B cell (primary cell): ENCODE measurements at regions not wholly inside any gene's neighbourhood (a gene's known extent, or its start where the extent isn't known, plus 50 kb on each side); places are given as distances from the start of the nearest gene placed in this dataset.

Source experiments
- ATAC-seq: fragments of 200-7000 bp; cut with Tn5 transposase; one replicate; pipeline ENCODE4 v1.10.0; 2021; ENCODE audit warnings: low read depth, mild to moderate bottlenecking, moderate number of reproducible peaks, moderate library complexity
- CTCF ChIA-PET: fragments of 350-600 bp; sonication (Branson Sonifier 250); formaldehyde crosslinking; loops from one replicate; lab custom pipeline; 2021; ENCODE audit warnings: antibody characterized with exemption, inconsistent platforms; lab: Charles Lee
- POLR2A ChIA-PET: fragments of 350-600 bp; sonication (Branson Sonifier 250); formaldehyde crosslinking; loops from one replicate; lab custom pipeline; 2021; ENCODE audit warnings: antibody characterized with exemption; lab: Charles Lee
- DNase-seq: peaks from one replicate; pipeline ENCODE4 v3.0.0; 2013
- H2AFZ ChIP-seq: 2 replicates; pipeline ENCODE4 v1.6.1; 2012; ENCODE audit warnings: mild to moderate bottlenecking, low read depth, low read length; ENCODE audit not compliant: insufficient read depth, poor library complexity, severe bottlenecking
- H3K27ac ChIP-seq, 2 donors: 1 replicate in 1 of 2; 2 replicates in 1 of 2; pipeline ENCODE4 v1.5.1; 2012 to 2013; ENCODE audit warnings: low read length in 2 of 2, mild to moderate bottlenecking in 2 of 2, moderate library complexity in 1 of 2
- H3K27me3 ChIP-seq, 4 experiments: fragments of 200-600 bp in 1 of 4; sonication (generic) in 1 of 4; replicated peaks in 1 of 4; 1 replicate in 2 of 4; 2 replicates in 2 of 4; pipeline versions ENCODE4 v1.6.1 to v1.7.0; 2013 to 2016; ENCODE audit warnings: low read length in 3 of 4, mild to moderate bottlenecking in 2 of 4, mixed read lengths in 1 of 4, moderate library complexity in 1 of 4; ENCODE audit not compliant: insufficient read depth in 4 of 4, control insufficient read depth in 3 of 4; ENCODE audit errors: control extremely low read depth in 1 of 4
- H3K36me3 ChIP-seq, 2 experiments: replicated peaks in 1 of 2; 1 replicate in 1 of 2; 2 replicates in 1 of 2; pipeline versions ENCODE4 v1.6.1 to v1.7.1; 2013; ENCODE audit warnings: low read length in 1 of 2; ENCODE audit not compliant: insufficient read depth in 2 of 2, control insufficient read depth in 1 of 2; ENCODE audit errors: control extremely low read depth in 1 of 2, extremely low read depth in 1 of 2
- H3K4me1 ChIP-seq, 2 donors: fragments of 200-600 bp in 1 of 2; sonication (generic) in 1 of 2; 1 replicate in 1 of 2; 2 replicates in 1 of 2; pipeline versions ENCODE4 v1.5.1 to v1.6.1; 2013 to 2017; ENCODE audit warnings: low read length in 2 of 2; ENCODE audit not compliant: control insufficient read depth in 2 of 2, insufficient read depth in 2 of 2
- H3K4me2 ChIP-seq: replicated peaks from 2 replicates; pipeline ENCODE3; 2012; ENCODE audit warnings: mild to moderate bottlenecking, low read depth, low read length; ENCODE audit not compliant: poor library complexity, severe bottlenecking
- H3K4me3 ChIP-seq, 5 experiments: fragments of 200-600 bp in 1 of 5; sonication (generic) in 1 of 5; 1 replicate in 3 of 5; 2 replicates in 2 of 5; pipeline versions ENCODE4 v1.5.1 to v1.7.0; 2011 to 2016; ENCODE audit warnings: low read length in 4 of 5, mild to moderate bottlenecking in 4 of 5, low read depth in 2 of 5, control low read depth in 1 of 5, moderate library complexity in 1 of 5; ENCODE audit not compliant: insufficient read depth in 1 of 5; ENCODE audit errors: control extremely low read depth in 1 of 5, extremely low read depth in 1 of 5
- H3K79me2 ChIP-seq: fragments of 200-600 bp; sonication (generic); one replicate; pipeline ENCODE4 v1.6.0; 2016; ENCODE audit warnings: low read length; ENCODE audit not compliant: control insufficient read depth, insufficient read depth
- H3K9ac ChIP-seq: fragments of 200-600 bp; sonication (generic); 2 replicates; pipeline ENCODE4 v1.6.1; 2017; ENCODE audit warnings: mild to moderate bottlenecking, low read length, moderate library complexity
- H3K9me3 ChIP-seq, 3 donors: one replicate each; pipeline versions ENCODE4 v1.6.1 to v1.7.1; 2013; ENCODE audit warnings: low read length in 2 of 3; ENCODE audit not compliant: control insufficient read depth in 2 of 3, insufficient read depth in 1 of 3; ENCODE audit errors: control extremely low read depth in 1 of 3
- H4K20me1 ChIP-seq: 2 replicates; pipeline ENCODE4 v1.6.0; 2012; ENCODE audit warnings: mild to moderate bottlenecking, low read length; ENCODE audit not compliant: insufficient read depth, control insufficient read depth, poor library complexity, severe bottlenecking
- H3K27ac Mint-ChIP-seq: one replicate; pipeline ENCODE4 v1.8.0; 2021; ENCODE audit warnings: mixed read lengths
- H3K27me3 Mint-ChIP-seq: one replicate; pipeline ENCODE4 v1.8.0; 2021; ENCODE audit warnings: mixed read lengths
- H3K4me1 Mint-ChIP-seq: one replicate; pipeline ENCODE4 v1.8.0; 2021; ENCODE audit warnings: mixed read lengths
- H3K4me3 Mint-ChIP-seq: one replicate; pipeline ENCODE4 v1.8.0; 2021; ENCODE audit warnings: mixed read lengths
- H3K9me3 Mint-ChIP-seq: one replicate; pipeline ENCODE4 v1.8.0; 2022; ENCODE audit warnings: mixed read lengths; ENCODE audit not compliant: insufficient read depth
- CTCF ChIP-seq: fragments of 200-600 bp; IDR thresholded peaks from one replicate; pipeline ENCODE4 v1.8.0; 2022; ENCODE audit warnings: antibody characterized with exemption, mild to moderate bottlenecking
- EZH2 ChIP-seq: IDR thresholded peaks from 2 replicates; pipeline ENCODE4 v1.6.1; 2012; ENCODE audit warnings: borderline replicate concordance, low read depth, mild to moderate bottlenecking, moderate library complexity, low read length; ENCODE audit not compliant: insufficient read depth, poor library complexity, severe bottlenecking
- WGBS: methylation state at CpG from one replicate; pipeline ENCODE4 v1.1.5; 2013; ENCODE audit warnings: missing lambda C conversion rate; ENCODE audit not compliant: insufficient coverage; 5-methylcytosine and 5-hydroxymethylcytosine counted together
- intact Hi-C: fragments of 100-400 bp; cut with micrococcal nuclease; formaldehyde crosslinking; loops from one replicate; pipeline ENCODE4 v1.10.0; 2022

- H3K9me3 ChIP-seq = peaks cover 0 to 3% (median 0%) of the 10 kb centered on the region in 3 donors
- H3K9ac ChIP-seq = no peak overlapping the region
- 60% methylated on average over 1 of the region's 5 CpGs for WGBS
- intact Hi-C loops = no loop called here
- no peak overlapping the region for H3K4me3 Mint-ChIP-seq
- no peaks in the 10 kb centered on the region for H3K9me3 Mint-ChIP-seq
- H3K27me3 Mint-ChIP-seq = peaks cover 13% of the 10 kb centered on the region
- H3K27ac Mint-ChIP-seq = no peak overlapping the region
- H3K4me2 ChIP-seq = no peak overlapping the region
- H2AFZ ChIP-seq = no peak overlapping the region
- H3K27ac ChIP-seq = no peak overlapping the region
- TF ChIP-seq CTCF = no peak
- no peak for TF ChIP-seq EZH2
- POLR2A ChIA-PET = no interaction called here
- no peaks in the 10 kb centered on the region for H4K20me1 ChIP-seq
- peaks cover 5% of the 10 kb centered on the region for H3K4me1 Mint-ChIP-seq
- no peaks in the 10 kb centered on the region for H3K79me2 ChIP-seq
- no peak overlapping the region for H3K4me3 ChIP-seq
- DNase-seq (no peak), ATAC-seq (no peak)
- peaks cover 0 to 4% (median 0%) of the 10 kb centered on the region in 4 experiments for H3K27me3 ChIP-seq
- no peaks in the 10 kb centered on the region for H3K36me3 ChIP-seq
- peaks cover 0 to 8% of the 10 kb centered on the region in 2 donors for H3K4me1 ChIP-seq
- CTCF ChIA-PET = no interaction called here
Measured at GRCh38 chr11:119505071-119505470, 82.1 kb upstream of the THY1 start.

DNA sequence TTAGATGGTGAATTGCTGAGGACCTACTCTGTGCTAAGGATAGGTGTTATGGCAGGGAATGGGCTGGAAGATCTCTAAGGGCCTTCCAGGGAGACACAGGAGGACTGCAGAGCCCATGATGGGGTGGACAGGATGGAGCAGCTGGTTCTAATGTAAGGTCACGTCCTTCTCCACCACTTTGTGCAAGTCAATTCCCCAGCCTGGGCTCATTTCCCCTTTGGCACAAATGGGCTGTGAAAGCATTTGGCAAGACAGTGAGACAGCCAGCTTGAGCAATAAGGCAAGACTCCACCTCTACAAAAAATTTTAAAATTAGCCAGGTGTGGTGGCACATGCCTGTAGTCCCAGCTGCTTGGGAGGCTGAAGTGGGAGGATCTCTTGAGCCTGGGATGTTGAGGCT, 81.4 kb upstream of the THY1 start:
- ChIA-PET POLR2A (no interaction called here), CTCF (no interaction called here)
- 57% methylated on average over 1 of the region's 1 CpG for WGBS
- Mint-ChIP-seq H3K4me3 (no peak overlapping the region), H3K27ac (no peak overlapping the region), H3K9me3 (no peaks in the 10 kb centered on the region), H3K4me1 (no peaks in the 10 kb centered on the region), H3K27me3 (peaks cover 17% of the 10 kb centered on the region)
- Histone ChIP-seq H3K9me3 (no peaks in the 10 kb centered on the region), H3K9ac (no peak overlapping the region), H4K20me1 (no peaks in the 10 kb centered on the region), H3K4me2 (no peak overlapping the region), H3K79me2 (no peaks in the 10 kb centered on the region), H3K36me3 (no peaks in the 10 kb centered on the region), H3K27me3 (peaks cover 0 to 4% (median 0%) of the 10 kb centered on the region in 4 experiments), H2AFZ (no peak overlapping the region), H3K4me3 (no peak overlapping the region), H3K27ac (no peak overlapping the region), H3K4me1 (peaks cover 0 to under 1% of the 10 kb centered on the region in 2 donors)
- intact Hi-C loops = no loop called here
- ATAC-seq (no peak), DNase-seq (no peak)
- TF ChIP-seq EZH2 = no peak
- TF ChIP-seq CTCF = no peak
